Cardiac muscle cell (in vitro differentiated cells and primary cell): ENCODE measurements at regions not wholly inside any gene's neighbourhood (a gene's known extent, or its start where the extent isn't known, plus 50 kb on each side); places are given as distances from the start of the nearest gene placed in this dataset.

Experiments
- DNase-seq, 2 donors: peaks; one replicate each; pipeline versions ENCODE4 v3.0.0 to v3.0.0-alpha.2; 2010 to 2017; ENCODE audit warnings: low read depth in 1 of 2, low spot score in 1 of 2
- H3K27ac ChIP-seq: fragments of 200-600 bp; sonication (generic); 2 replicates; pipeline ENCODE4 v1.5.1; 2016
- H3K27me3 ChIP-seq: fragments of 200-600 bp; sonication (generic); 2 replicates; pipeline ENCODE4 v1.6.0; 2016; ENCODE audit warnings: control low read depth
- H3K36me3 ChIP-seq: fragments of 200-600 bp; sonication (generic); 2 replicates; pipeline ENCODE4 v1.5.1; 2016; ENCODE audit warnings: control low read depth
- H3K4me1 ChIP-seq: fragments of 200-600 bp; sonication (generic); 2 replicates; pipeline ENCODE4 v1.8.1; 2017; ENCODE audit warnings: low read depth, mild to moderate bottlenecking, mixed run types
- H3K4me3 ChIP-seq: fragments of 200-600 bp; sonication (generic); 2 replicates; pipeline ENCODE4 v1.5.1; 2016; ENCODE audit warnings: mild to moderate bottlenecking
- H3K9me3 ChIP-seq: fragments of 200-600 bp; sonication (generic); 2 replicates; pipeline ENCODE4 v1.5.1; 2017; ENCODE audit warnings: low read depth, mild to moderate bottlenecking, control low read depth
- CTCF ChIP-seq: IDR thresholded peaks from 2 replicates; pipeline ENCODE4 v1.5.1; 2012; ENCODE audit warnings: low read depth, mild to moderate bottlenecking, low read length

GRCh38 chr6:76403064-76403463 is 330.6 kb upstream of the IMPG1 start:
- TF ChIP-seq CTCF = no peak
- no peak for DNase-seq
- no peak overlapping the region for H3K4me3 ChIP-seq
- H3K36me3 ChIP-seq = no peaks in the 10 kb centered on the region
- no peaks in the 10 kb centered on the region for H3K4me1 ChIP-seq
- H3K27ac ChIP-seq = no peak overlapping the region
- H3K27me3 ChIP-seq = no peaks in the 10 kb centered on the region
- H3K9me3 ChIP-seq = no peaks in the 10 kb centered on the region

GRCh38 chr6:76397966-76398365 is 325.5 kb upstream of the IMPG1 start:
- no peak for TF ChIP-seq CTCF
- H3K27ac ChIP-seq = no peak overlapping the region
- DNase-seq = no peak
- H3K27me3 ChIP-seq = no peaks in the 10 kb centered on the region
- H3K36me3 ChIP-seq = no peaks in the 10 kb centered on the region
- H3K9me3 ChIP-seq = no peaks in the 10 kb centered on the region
- H3K4me1 ChIP-seq = no peaks in the 10 kb centered on the region
- no peak overlapping the region for H3K4me3 ChIP-seq

DNA sequence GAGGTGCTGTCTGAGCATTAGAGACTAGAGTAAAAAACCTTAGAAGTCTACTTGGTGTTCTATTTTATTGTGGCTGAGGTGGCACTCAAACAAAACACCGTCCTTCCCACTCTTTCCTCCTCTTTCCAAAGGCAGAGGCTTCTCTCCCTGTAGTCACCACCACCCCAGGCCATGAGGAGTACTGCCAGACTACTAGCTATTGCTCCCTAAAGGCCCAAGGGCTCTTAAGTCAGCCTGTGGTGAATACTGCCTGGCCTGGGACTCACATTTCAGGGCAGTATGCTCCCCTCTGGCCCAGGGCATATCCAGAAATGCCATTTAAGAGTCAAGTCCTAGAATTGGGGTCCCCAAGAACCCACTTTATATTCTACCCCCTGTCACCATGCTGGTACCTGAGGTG is 309.7 kb upstream of the IMPG1 start:
- DNase-seq = no peak
- no peak for TF ChIP-seq CTCF
- H3K9me3 ChIP-seq = no peaks in the 10 kb centered on the region
- no peaks in the 10 kb centered on the region for H3K4me1 ChIP-seq
- H3K27ac ChIP-seq = no peak overlapping the region
- H3K27me3 ChIP-seq = no peaks in the 10 kb centered on the region
- no peaks in the 10 kb centered on the region for H3K36me3 ChIP-seq
- H3K4me3 ChIP-seq = no peak overlapping the region

- no peaks in the 10 kb centered on the region for H3K27me3 ChIP-seq
- no peak overlapping the region for H3K27ac ChIP-seq
- no peak for DNase-seq
- H3K36me3 ChIP-seq = no peaks in the 10 kb centered on the region
- H3K4me1 ChIP-seq = no peaks in the 10 kb centered on the region
- no peaks in the 10 kb centered on the region for H3K9me3 ChIP-seq
- H3K4me3 ChIP-seq = no peak overlapping the region
- TF ChIP-seq CTCF = no peak
These were observed 309.1 kb upstream of the IMPG1 start for GRCh38 chr6:76381612-76382011.

GRCh38 chr6:76351275-76351674 is 278.8 kb upstream of the IMPG1 start:
- Histone ChIP-seq H3K36me3 (no peaks in the 10 kb centered on the region), H3K9me3 (no peaks in the 10 kb centered on the region), H3K27ac (no peak overlapping the region), H3K27me3 (no peaks in the 10 kb centered on the region), H3K4me3 (no peak overlapping the region), H3K4me1 (no peaks in the 10 kb centered on the region)
- TF ChIP-seq CTCF = no peak
- DNase-seq = peak; percentile 0 to 61

GRCh38 chr6:76347539-76347938 is 275.1 kb upstream of the IMPG1 start:
- no peak overlapping the region for H3K27ac ChIP-seq
- peak in 1 of 2 donors; percentile 58 for DNase-seq

More at GRCh38 chr6:76347539-76347938, 275.1 kb upstream of the IMPG1 start:
- H3K4me1 ChIP-seq = no peaks in the 10 kb centered on the region
- no peaks in the 10 kb centered on the region for H3K36me3 ChIP-seq
- H3K4me3 ChIP-seq = no peak overlapping the region
- no peak for TF ChIP-seq CTCF
- H3K27me3 ChIP-seq = no peaks in the 10 kb centered on the region
- H3K9me3 ChIP-seq = no peaks in the 10 kb centered on the region
